MM.1S (cell line): ENCODE measurements at regions not wholly inside any gene's neighbourhood (a gene's known extent, or its start where the extent isn't known, plus 50 kb on each side); places are given as distances from the start of the nearest gene placed in this dataset.

ENCODE experiments used
- DNase-seq: peaks from one replicate; pipeline ENCODE4 v3.0.0-alpha.2; 2015
- H2AFZ ChIP-seq: fragments of 300-600 bp; sonication (generic); 2 replicates; pipeline ENCODE4 v1.6.0; 2016; ENCODE audit warnings: antibody characterized with exemption, low read length
- H3F3A ChIP-seq: fragments of 300-600 bp; sonication (generic); 2 replicates; pipeline ENCODE4 v1.6.1; 2016; ENCODE audit warnings: mild to moderate bottlenecking, antibody characterized with exemption, low read length, moderate library complexity, mixed read lengths; ENCODE audit not compliant: insufficient read depth
- H3K27ac ChIP-seq: fragments of 300-600 bp; sonication (generic); 2 replicates; pipeline ENCODE4 v1.5.1; 2016; ENCODE audit warnings: mild to moderate bottlenecking, low read length
- H3K27me3 ChIP-seq: fragments of 300-600 bp; sonication (generic); replicated peaks from 2 replicates; pipeline ENCODE4 v1.6.0; 2016; ENCODE audit warnings: low read length; ENCODE audit not compliant: insufficient read depth
- H3K36me3 ChIP-seq: fragments of 300-600 bp; sonication (generic); replicated peaks from 2 replicates; pipeline ENCODE4 v1.6.1; 2016; ENCODE audit warnings: mild to moderate bottlenecking, low read length, mixed read lengths; ENCODE audit not compliant: insufficient read depth
- H3K4me1 ChIP-seq: fragments of 300-600 bp; sonication (generic); 2 replicates; pipeline ENCODE4 v1.6.1; 2016; ENCODE audit warnings: low read length, mixed read lengths
- H3K4me2 ChIP-seq: fragments of 300-600 bp; sonication (generic); 2 replicates; pipeline ENCODE4 v1.6.0; 2016; ENCODE audit warnings: low read depth, low read length
- H3K4me3 ChIP-seq: fragments of 300-600 bp; sonication (generic); 2 replicates; pipeline ENCODE4 v1.5.1; 2016; ENCODE audit warnings: low read length, mixed read lengths
- H3K79me2 ChIP-seq: fragments of 300-600 bp; sonication (generic); 2 replicates; pipeline ENCODE4 v1.6.1; 2016; ENCODE audit warnings: mixed run types, low read length, mixed read lengths
- H3K9ac ChIP-seq: fragments of 300-600 bp; sonication (generic); 2 replicates; pipeline ENCODE4 v1.6.1; 2016; ENCODE audit warnings: low read length, mixed read lengths
- H3K9me2 ChIP-seq: fragments of 300-600 bp; sonication (generic); replicated peaks from 2 replicates; pipeline ENCODE4 v1.6.1; 2016; ENCODE audit warnings: mild to moderate bottlenecking, low read length, mixed read lengths; ENCODE audit not compliant: insufficient read depth
- H3K9me3 ChIP-seq: fragments of 300-600 bp; sonication (generic); replicated peaks from 2 replicates; pipeline ENCODE4 v1.6.1; 2016; ENCODE audit warnings: mild to moderate bottlenecking, low read length, mixed read lengths; ENCODE audit not compliant: insufficient read depth
- H4K20me1 ChIP-seq: fragments of 300-600 bp; sonication (generic); 2 replicates; pipeline ENCODE4 v1.6.1; 2016; ENCODE audit warnings: mild to moderate bottlenecking, low read length, moderate library complexity, mixed read lengths; ENCODE audit not compliant: insufficient read depth
- CTCF ChIP-seq: fragments of 300-600 bp; sonication (generic); IDR thresholded peaks from 2 replicates; pipeline ENCODE4 v1.5.1; 2016; ENCODE audit warnings: antibody characterized with exemption, low read length, mixed read lengths
- EZH2 ChIP-seq: fragments of 300-600 bp; sonication (generic); optimal IDR thresholded peaks from 2 replicates; pipeline ENCODE3; 2017; ENCODE audit warnings: low read depth, mild to moderate bottlenecking, antibody characterized with exemption, low read length, mixed read lengths
- EZH2phosphoT487 ChIP-seq: fragments of 300-600 bp; sonication (generic); IDR thresholded peaks from 2 replicates; pipeline ENCODE4 v1.6.1; 2018; ENCODE audit warnings: antibody characterized with exemption, low read length

- H3K9ac ChIP-seq = no peak overlapping the region
- H3K27me3 ChIP-seq = 0 out of 2 replicates have a peak, but pooled peaks cover 8% of the 10 kb centered on the region
- H3F3A ChIP-seq = no peaks in the 10 kb centered on the region
- DNase-seq = no peak
- H3K4me1 ChIP-seq = no peaks in the 10 kb centered on the region
- H3K79me2 ChIP-seq = no peaks in the 10 kb centered on the region
- no peak overlapping the region for H2AFZ ChIP-seq
- no peak overlapping the region for H3K4me3 ChIP-seq
- no peak overlapping the region for H3K4me2 ChIP-seq
- H3K36me3 ChIP-seq = no peaks in the 10 kb centered on the region
- H3K9me2 ChIP-seq = no peaks in the 10 kb centered on the region
- no peaks in the 10 kb centered on the region for H4K20me1 ChIP-seq
- no peaks in the 10 kb centered on the region for H3K9me3 ChIP-seq
- no peak overlapping the region for H3K27ac ChIP-seq
- TF ChIP-seq EZH2phosphoT487 = no peak
- no peak for TF ChIP-seq CTCF
- no peak for TF ChIP-seq EZH2
Observed at GRCh38 chr1:201676641-201677040, 137.7 kb downstream of the NAV1 start.

GRCh38 chr1:201678264-201679101, 139.6 kb downstream of the NAV1 start:
- no peaks in the 10 kb centered on the region for H3K9me2 ChIP-seq
- H3K9me3 ChIP-seq = no peaks in the 10 kb centered on the region
- no peaks in the 10 kb centered on the region for H3F3A ChIP-seq
- H3K4me1 ChIP-seq = no peaks in the 10 kb centered on the region
- H3K27ac ChIP-seq = no peak overlapping the region
- TF ChIP-seq EZH2phosphoT487 (no peak), EZH2 (no peak), CTCF (no peak)
- 0 out of 2 replicates have a peak, but pooled peaks cover 8% of the 10 kb centered on the region for H3K27me3 ChIP-seq
- no peak overlapping the region for H3K4me2 ChIP-seq
- H3K36me3 ChIP-seq = no peaks in the 10 kb centered on the region
- H3K79me2 ChIP-seq = no peaks in the 10 kb centered on the region
- H4K20me1 ChIP-seq = no peaks in the 10 kb centered on the region
- H2AFZ ChIP-seq = no peak overlapping the region
- no peak overlapping the region for H3K4me3 ChIP-seq
- DNase-seq = no peak
- H3K9ac ChIP-seq = no peak overlapping the region

- H3K9me3 ChIP-seq = no peaks in the 10 kb centered on the region
- H3K36me3 ChIP-seq = no peaks in the 10 kb centered on the region
- no peaks in the 10 kb centered on the region for H3F3A ChIP-seq
- H3K9me2 ChIP-seq = no peaks in the 10 kb centered on the region
- no peaks in the 10 kb centered on the region for H4K20me1 ChIP-seq
- DNase-seq = no peak
- no peak overlapping the region for H2AFZ ChIP-seq
- H3K4me1 ChIP-seq = peaks cover 12% of the 10 kb centered on the region
- H3K27ac ChIP-seq = no peak overlapping the region
- no peak overlapping the region for H3K9ac ChIP-seq
- H3K79me2 ChIP-seq = no peaks in the 10 kb centered on the region
- H3K27me3 ChIP-seq = 0 out of 2 replicates have a peak, but pooled peaks cover 8% of the 10 kb centered on the region
- TF ChIP-seq EZH2 (no peak), CTCF (no peak), EZH2phosphoT487 (no peak)
- no peak overlapping the region for H3K4me3 ChIP-seq
- H3K4me2 ChIP-seq = no peak overlapping the region
Observed at GRCh38 chr1:201681375-201681774, 142.4 kb downstream of the NAV1 start.
